ENCODE measurements at regions not wholly inside any gene's neighbourhood (a gene's known extent, or its start where the extent isn't known, plus 50 kb on each side); places are given as distances from the start of the nearest gene placed in this dataset.
"Not testable (repeated sequence)": the region's sequence is repeated elsewhere in the genome, so short reads cannot be mapped to it uniquely, and the experiment has no call there.

DNA sequence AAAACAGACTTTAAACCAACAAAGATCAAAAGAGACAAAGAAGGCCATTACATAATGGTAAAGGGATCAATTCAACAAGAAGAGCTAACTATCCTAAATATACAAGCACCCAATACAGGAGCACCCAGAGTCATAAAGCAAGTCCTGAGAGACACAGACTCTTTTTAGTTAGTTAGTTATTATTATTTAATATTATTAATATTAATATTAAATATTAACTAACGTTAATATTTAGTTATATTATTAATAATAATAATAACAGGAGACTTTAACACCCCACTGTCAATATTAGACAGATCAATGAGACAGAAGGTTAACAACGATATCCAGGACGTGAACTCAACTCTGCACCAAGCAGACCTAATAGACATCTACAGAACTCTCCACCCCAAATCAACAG lies 509.7 kb upstream of the PRR20A start:
- Mint-ChIP-seq H3K36me3 (peaks cover 35% of the 10 kb centered on the region), H3K9me3 (peaks cover 51% of the 10 kb centered on the region)
- H3K27me3 Mint-ChIP-seq (ENCODE audit: low read depth); DNase-seq (ENCODE audit: low spot score); ATAC-seq; H3K4me3 Mint-ChIP-seq; H3K27ac Mint-ChIP-seq; POLR2A ChIA-PET; H3K4me1 Mint-ChIP-seq; CTCF ChIA-PET: not testable (repeated sequence)
- TF ChIP-seq HMGA2 (CRISPR knock-in tag; IDR thresholded peaks at IDR 0.05) = peak; percentile 92

DNA sequence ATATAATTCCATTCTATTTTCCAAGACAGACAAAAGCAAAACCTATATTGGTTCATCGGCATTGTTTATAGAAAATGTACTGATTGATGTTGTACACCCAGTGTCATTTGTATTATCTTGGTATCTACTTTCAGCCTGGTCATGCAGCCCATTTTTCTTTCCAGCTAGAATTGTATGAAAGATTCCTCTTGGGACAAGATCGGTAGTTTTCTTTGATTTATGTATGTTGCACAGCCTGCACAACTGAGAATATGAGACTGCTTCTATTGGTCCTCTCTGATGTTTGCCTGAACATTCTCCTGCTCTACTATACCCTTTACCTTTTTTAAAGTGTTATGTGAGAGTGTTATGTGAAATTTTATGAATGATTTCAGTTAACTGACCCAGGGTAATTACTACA lies 487.7 kb upstream of the PRR20A start:
- H3K27ac Mint-ChIP-seq = no peak overlapping the region
- peaks cover 8% of the 10 kb centered on the region for H3K4me1 Mint-ChIP-seq
- peaks cover 26% of the 10 kb centered on the region for H3K9me3 Mint-ChIP-seq
- ChIA-PET POLR2A (interaction anchor here (0.6 kb wide), 1 partner anchor 25 kb away, joined by 4 read pairs; no protein-coding TSS in a partner anchor), CTCF (no interaction called here)
- H3K27me3 Mint-ChIP-seq (ENCODE audit: low read depth) = no peaks in the 10 kb centered on the region
- TF ChIP-seq ZBTB21 (CRISPR knock-in tag; IDR thresholded peaks at IDR 0.05; ENCODE audit: borderline replicate concordance) (no peak), CREM (CRISPR knock-in tag; IDR thresholded peaks at IDR 0.05) (no peak), ZNF263 (CRISPR knock-in tag; IDR thresholded peaks at IDR 0.05; ENCODE audit: low read depth) (no peak), SMAD3 (CRISPR knock-in tag; IDR thresholded peaks at IDR 0.05; ENCODE audit: borderline replicate concordance) (no peak), ZNF219 (CRISPR knock-in tag; IDR thresholded peaks at IDR 0.05; ENCODE audit: borderline replicate concordance) (no peak), NR1H2 (CRISPR knock-in tag; IDR thresholded peaks at IDR 0.05) (no peak), TCF7 (CRISPR knock-in tag; IDR thresholded peaks at IDR 0.05; ENCODE audit: low read depth) (no peak), FOXP1 (CRISPR knock-in tag; IDR thresholded peaks at IDR 0.05; ENCODE audit: borderline replicate concordance) (no peak), ATF1 (CRISPR knock-in tag; IDR thresholded peaks at IDR 0.05) (no peak), MYBL2 (CRISPR knock-in tag; IDR thresholded peaks at IDR 0.05) (no peak), RORB (CRISPR knock-in tag; IDR thresholded peaks at IDR 0.05) (no peak), EMX1 (CRISPR knock-in tag; IDR thresholded peaks at IDR 0.05) (no peak)
- TF ChIP-seq, protein P1, sequence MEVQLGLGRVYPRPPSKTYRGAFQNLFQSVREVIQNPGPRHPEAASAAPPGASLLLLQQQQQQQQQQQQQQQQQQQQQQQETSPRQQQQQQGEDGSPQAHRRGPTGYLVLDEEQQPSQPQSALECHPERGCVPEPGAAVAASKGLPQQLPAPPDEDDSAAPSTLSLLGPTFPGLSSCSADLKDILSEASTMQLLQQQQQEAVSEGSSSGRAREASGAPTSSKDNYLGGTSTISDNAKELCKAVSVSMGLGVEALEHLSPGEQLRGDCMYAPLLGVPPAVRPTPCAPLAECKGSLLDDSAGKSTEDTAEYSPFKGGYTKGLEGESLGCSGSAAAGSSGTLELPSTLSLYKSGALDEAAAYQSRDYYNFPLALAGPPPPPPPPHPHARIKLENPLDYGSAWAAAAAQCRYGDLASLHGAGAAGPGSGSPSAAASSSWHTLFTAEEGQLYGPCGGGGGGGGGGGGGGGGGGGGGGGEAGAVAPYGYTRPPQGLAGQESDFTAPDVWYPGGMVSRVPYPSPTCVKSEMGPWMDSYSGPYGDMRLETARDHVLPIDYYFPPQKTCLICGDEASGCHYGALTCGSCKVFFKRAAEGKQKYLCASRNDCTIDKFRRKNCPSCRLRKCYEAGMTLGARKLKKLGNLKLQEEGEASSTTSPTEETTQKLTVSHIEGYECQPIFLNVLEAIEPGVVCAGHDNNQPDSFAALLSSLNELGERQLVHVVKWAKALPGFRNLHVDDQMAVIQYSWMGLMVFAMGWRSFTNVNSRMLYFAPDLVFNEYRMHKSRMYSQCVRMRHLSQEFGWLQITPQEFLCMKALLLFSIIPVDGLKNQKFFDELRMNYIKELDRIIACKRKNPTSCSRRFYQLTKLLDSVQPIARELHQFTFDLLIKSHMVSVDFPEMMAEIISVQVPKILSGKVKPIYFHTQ (CRISPR knock-in tag; IDR thresholded peaks at IDR 0.05) = no peak
- TF ChIP-seq, protein P2, sequence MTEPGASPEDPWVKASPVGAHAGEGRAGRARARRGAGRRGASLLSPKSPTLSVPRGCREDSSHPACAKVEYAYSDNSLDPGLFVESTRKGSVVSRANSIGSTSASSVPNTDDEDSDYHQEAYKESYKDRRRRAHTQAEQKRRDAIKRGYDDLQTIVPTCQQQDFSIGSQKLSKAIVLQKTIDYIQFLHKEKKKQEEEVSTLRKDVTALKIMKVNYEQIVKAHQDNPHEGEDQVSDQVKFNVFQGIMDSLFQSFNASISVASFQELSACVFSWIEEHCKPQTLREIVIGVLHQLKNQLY (CRISPR knock-in tag; IDR thresholded peaks at IDR 0.05) = no peak
- TF ChIP-seq, protein P3, sequence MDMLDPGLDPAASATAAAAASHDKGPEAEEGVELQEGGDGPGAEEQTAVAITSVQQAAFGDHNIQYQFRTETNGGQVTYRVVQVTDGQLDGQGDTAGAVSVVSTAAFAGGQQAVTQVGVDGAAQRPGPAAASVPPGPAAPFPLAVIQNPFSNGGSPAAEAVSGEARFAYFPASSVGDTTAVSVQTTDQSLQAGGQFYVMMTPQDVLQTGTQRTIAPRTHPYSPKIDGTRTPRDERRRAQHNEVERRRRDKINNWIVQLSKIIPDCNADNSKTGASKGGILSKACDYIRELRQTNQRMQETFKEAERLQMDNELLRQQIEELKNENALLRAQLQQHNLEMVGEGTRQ (CRISPR knock-in tag; IDR thresholded peaks at IDR 0.05) = no peak
- TF ChIP-seq, protein P4, sequence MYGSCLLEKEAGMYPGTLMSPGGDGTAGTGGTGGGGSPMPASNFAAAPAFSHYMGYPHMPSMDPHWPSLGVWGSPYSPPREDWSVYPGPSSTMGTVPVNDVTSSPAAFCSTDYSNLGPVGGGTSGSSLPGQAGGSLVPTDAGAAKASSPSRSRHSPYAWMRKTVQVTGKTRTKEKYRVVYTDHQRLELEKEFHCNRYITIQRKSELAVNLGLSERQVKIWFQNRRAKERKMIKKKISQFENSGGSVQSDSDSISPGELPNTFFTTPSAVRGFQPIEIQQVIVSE (CRISPR knock-in tag; IDR thresholded peaks at IDR 0.05; ENCODE audit: borderline replicate concordance) = no peak
- TF ChIP-seq, protein P5, sequence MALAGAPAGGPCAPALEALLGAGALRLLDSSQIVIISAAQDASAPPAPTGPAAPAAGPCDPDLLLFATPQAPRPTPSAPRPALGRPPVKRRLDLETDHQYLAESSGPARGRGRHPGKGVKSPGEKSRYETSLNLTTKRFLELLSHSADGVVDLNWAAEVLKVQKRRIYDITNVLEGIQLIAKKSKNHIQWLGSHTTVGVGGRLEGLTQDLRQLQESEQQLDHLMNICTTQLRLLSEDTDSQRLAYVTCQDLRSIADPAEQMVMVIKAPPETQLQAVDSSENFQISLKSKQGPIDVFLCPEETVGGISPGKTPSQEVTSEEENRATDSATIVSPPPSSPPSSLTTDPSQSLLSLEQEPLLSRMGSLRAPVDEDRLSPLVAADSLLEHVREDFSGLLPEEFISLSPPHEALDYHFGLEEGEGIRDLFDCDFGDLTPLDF (CRISPR knock-in tag; IDR thresholded peaks at IDR 0.05) = no peak
- TF ChIP-seq, protein P6, sequence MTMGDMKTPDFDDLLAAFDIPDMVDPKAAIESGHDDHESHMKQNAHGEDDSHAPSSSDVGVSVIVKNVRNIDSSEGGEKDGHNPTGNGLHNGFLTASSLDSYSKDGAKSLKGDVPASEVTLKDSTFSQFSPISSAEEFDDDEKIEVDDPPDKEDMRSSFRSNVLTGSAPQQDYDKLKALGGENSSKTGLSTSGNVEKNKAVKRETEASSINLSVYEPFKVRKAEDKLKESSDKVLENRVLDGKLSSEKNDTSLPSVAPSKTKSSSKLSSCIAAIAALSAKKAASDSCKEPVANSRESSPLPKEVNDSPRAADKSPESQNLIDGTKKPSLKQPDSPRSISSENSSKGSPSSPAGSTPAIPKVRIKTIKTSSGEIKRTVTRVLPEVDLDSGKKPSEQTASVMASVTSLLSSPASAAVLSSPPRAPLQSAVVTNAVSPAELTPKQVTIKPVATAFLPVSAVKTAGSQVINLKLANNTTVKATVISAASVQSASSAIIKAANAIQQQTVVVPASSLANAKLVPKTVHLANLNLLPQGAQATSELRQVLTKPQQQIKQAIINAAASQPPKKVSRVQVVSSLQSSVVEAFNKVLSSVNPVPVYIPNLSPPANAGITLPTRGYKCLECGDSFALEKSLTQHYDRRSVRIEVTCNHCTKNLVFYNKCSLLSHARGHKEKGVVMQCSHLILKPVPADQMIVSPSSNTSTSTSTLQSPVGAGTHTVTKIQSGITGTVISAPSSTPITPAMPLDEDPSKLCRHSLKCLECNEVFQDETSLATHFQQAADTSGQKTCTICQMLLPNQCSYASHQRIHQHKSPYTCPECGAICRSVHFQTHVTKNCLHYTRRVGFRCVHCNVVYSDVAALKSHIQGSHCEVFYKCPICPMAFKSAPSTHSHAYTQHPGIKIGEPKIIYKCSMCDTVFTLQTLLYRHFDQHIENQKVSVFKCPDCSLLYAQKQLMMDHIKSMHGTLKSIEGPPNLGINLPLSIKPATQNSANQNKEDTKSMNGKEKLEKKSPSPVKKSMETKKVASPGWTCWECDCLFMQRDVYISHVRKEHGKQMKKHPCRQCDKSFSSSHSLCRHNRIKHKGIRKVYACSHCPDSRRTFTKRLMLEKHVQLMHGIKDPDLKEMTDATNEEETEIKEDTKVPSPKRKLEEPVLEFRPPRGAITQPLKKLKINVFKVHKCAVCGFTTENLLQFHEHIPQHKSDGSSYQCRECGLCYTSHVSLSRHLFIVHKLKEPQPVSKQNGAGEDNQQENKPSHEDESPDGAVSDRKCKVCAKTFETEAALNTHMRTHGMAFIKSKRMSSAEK (CRISPR knock-in tag; IDR thresholded peaks at IDR 0.05; ENCODE audit: borderline replicate concordance) = no peak
- TF ChIP-seq, protein P7, sequence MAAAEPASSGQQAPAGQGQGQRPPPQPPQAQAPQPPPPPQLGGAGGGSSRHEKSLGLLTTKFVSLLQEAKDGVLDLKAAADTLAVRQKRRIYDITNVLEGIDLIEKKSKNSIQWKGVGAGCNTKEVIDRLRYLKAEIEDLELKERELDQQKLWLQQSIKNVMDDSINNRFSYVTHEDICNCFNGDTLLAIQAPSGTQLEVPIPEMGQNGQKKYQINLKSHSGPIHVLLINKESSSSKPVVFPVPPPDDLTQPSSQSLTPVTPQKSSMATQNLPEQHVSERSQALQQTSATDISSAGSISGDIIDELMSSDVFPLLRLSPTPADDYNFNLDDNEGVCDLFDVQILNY (CRISPR knock-in tag; IDR thresholded peaks at IDR 0.05) = no peak
- H3K36me3 Mint-ChIP-seq = peaks cover 20% of the 10 kb centered on the region
- no peak for ATAC-seq
- DNase-seq (ENCODE audit: low spot score) = no peak
- H3K4me3 Mint-ChIP-seq = no peak overlapping the region
